Thyroid gland (tissue), 4 donors: ENCODE measurements at regions not wholly inside any gene's neighbourhood (a gene's known extent, or its start where the extent isn't known, plus 50 kb on each side); places are given as distances from the start of the nearest gene placed in this dataset.

Experiments
- DNase-seq, 2 donors: peaks; one replicate each; pipeline ENCODE4 v3.0.0-alpha.2; 2019
- H3K27ac ChIP-seq, 3 donors: fragments of 200-600 bp; sonication (generic); 1 replicate in 2 of 3; 2 replicates in 1 of 3; pipeline ENCODE4 v1.5.1; 2016 to 2019; ENCODE audit warnings: mild to moderate bottlenecking in 1 of 3, moderate library complexity in 1 of 3
- H3K27me3 ChIP-seq: fragments of 200-600 bp; sonication (generic); one replicate; pipeline ENCODE4 v1.5.1; 2019
- H3K36me3 ChIP-seq, 2 donors: fragments of 200-600 bp; sonication (generic); one replicate each; pipeline ENCODE4 v1.5.1; 2016 to 2019
- H3K4me1 ChIP-seq, 2 donors: fragments of 200-600 bp; sonication (generic); one replicate each; pipeline ENCODE4 v1.5.1; 2017 to 2019
- H3K4me3 ChIP-seq, 3 donors: fragments of 200-600 bp; sonication (generic); replicated peaks in 1 of 3; 1 replicate in 2 of 3; 2 replicates in 1 of 3; pipeline ENCODE4 v1.5.1; 2016; ENCODE audit warnings: mild to moderate bottlenecking in 1 of 3
- H3K9me3 ChIP-seq: fragments of 200-600 bp; sonication (generic); one replicate; pipeline ENCODE4 v1.5.1; 2017
- POLR2A ChIP-seq, 2 donors: fragments of 450-650 bp; IDR thresholded peaks; one replicate each; pipeline ENCODE4 v1.6.1; 2017; ENCODE audit warnings: antibody characterized with exemption in 2 of 2, mild to moderate bottlenecking in 2 of 2, moderate library complexity in 1 of 2
- WGBS, 2 donors: methylation state at CpG; one replicate each; pipeline ENCODE4 v1.1.5; 2017; 5-methylcytosine and 5-hydroxymethylcytosine counted together
- intact Hi-C: fragments of 100-400 bp; cut with DNase I; formaldehyde crosslinking; loops from one replicate; pipeline ENCODE4 v1.15.1; 2023
- TF ChIP-seq, protein P1 (sequence below), 6 experiments: fragments of 200-600 bp in 3 of 6; fragments of 450-650 bp in 3 of 6; sonication (generic) in 3 of 6; IDR thresholded peaks; one replicate each; pipeline ENCODE4 v1.5.1; 2016 to 2019; ENCODE audit warnings: antibody characterized with exemption in 6 of 6, mild to moderate bottlenecking in 2 of 6, inconsistent platforms in 1 of 6, moderate library complexity in 1 of 6

DNA sequence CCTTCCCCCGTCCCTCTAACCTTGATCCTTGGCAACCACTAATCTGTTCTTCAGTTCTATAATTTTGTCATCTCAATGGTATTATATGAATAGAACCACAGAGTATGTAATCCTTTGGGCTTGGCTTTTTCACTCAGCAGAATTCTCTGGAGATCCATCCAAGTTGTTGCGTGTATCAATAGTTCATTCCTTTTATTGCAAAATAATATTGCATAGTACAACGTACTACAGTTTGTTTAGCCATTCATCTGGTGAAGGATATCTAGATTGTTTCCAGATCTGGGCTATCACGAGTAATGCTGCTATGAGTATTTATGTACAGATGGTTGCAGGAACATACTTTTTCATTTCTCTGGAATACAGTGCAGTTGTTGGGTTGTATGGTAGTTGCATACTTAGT lies 76.2 kb downstream of the PLXNA1 start:
- H3K27me3 ChIP-seq = no peaks in the 10 kb centered on the region
- H3K4me1 ChIP-seq = no peaks in the 10 kb centered on the region
- no peak for DNase-seq
- H3K9me3 ChIP-seq = no peaks in the 10 kb centered on the region
- no peak overlapping the region for H3K4me3 ChIP-seq
- H3K36me3 ChIP-seq = no peaks in the 10 kb centered on the region
- H3K27ac ChIP-seq = no peak overlapping the region
- intact Hi-C loops = no loop called here
- TF ChIP-seq, protein P1, sequence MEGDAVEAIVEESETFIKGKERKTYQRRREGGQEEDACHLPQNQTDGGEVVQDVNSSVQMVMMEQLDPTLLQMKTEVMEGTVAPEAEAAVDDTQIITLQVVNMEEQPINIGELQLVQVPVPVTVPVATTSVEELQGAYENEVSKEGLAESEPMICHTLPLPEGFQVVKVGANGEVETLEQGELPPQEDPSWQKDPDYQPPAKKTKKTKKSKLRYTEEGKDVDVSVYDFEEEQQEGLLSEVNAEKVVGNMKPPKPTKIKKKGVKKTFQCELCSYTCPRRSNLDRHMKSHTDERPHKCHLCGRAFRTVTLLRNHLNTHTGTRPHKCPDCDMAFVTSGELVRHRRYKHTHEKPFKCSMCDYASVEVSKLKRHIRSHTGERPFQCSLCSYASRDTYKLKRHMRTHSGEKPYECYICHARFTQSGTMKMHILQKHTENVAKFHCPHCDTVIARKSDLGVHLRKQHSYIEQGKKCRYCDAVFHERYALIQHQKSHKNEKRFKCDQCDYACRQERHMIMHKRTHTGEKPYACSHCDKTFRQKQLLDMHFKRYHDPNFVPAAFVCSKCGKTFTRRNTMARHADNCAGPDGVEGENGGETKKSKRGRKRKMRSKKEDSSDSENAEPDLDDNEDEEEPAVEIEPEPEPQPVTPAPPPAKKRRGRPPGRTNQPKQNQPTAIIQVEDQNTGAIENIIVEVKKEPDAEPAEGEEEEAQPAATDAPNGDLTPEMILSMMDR (IDR thresholded peaks at IDR 0.05) = no peak
- TF ChIP-seq POLR2A (IDR thresholded peaks at IDR 0.05) = no peak
- WGBS, 2 donors = 86% methylated on average over 4 of the region's 4 CpGs

DNA sequence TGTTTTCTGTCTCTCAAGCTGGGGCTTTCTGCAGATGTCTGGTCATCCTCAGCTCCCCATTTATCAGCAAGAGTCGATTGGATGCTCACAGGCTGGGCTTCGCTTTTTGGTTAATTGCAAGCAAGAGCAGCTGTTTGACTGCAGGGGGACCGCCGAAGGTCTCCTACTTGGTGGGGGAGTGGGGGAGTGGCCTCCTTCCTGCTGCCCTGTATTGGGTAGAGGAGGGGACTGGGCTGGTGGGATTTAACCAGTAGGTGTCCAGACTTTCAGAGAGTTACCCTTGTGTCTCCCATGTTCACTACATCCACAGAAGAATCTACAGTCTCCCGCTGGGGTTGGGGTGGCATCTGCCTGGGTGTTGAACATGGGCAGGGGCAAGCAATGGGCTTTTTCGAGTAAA lies 78.7 kb downstream of the PLXNA1 start:
- WGBS, 2 donors = 66 to 67% methylated on average over 6 of the region's 6 CpGs
- no peaks in the 10 kb centered on the region for H3K36me3 ChIP-seq
- no peaks in the 10 kb centered on the region for H3K27me3 ChIP-seq
- H3K4me3 ChIP-seq = no peak overlapping the region
- no peak for DNase-seq
- H3K9me3 ChIP-seq = no peaks in the 10 kb centered on the region
- intact Hi-C loops = no loop called here
- H3K27ac ChIP-seq = no peak overlapping the region
- no peak for TF ChIP-seq POLR2A (IDR thresholded peaks at IDR 0.05)
- TF ChIP-seq, protein P1 (IDR thresholded peaks at IDR 0.05) = no peak
- H3K4me1 ChIP-seq = no peaks in the 10 kb centered on the region

DNA sequence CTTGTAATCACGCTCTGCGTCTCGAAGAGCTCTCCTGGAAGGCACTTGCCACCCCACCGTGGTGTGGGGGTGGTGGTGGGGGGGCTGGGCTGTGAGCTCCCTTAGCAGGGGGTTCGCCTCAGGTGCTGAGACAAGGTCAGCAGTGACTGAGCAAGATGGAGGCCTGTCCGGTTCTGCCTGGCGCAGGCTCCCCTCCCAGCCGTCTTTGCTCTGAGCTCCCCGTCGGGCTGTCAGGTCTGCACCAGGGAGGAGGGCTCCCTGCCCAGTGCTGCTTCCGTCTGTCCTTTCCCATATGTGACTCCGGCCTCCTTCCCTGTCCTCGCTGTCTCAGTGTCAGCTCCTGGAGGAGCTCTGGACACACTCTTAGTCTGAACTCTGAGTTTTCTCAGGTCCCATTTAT lies 80.0 kb downstream of the PLXNA1 start:
- 62 to 76% methylated on average over 10 to 13 of the region's 13 CpGs for WGBS, 2 donors
- no peak overlapping the region for H3K27ac ChIP-seq
- intact Hi-C loops = no loop called here
- H3K9me3 ChIP-seq = no peaks in the 10 kb centered on the region
- H3K4me3 ChIP-seq = no peak overlapping the region
- TF ChIP-seq POLR2A (IDR thresholded peaks at IDR 0.05) = no peak
- TF ChIP-seq, protein P1 (IDR thresholded peaks at IDR 0.05) = no peak
- no peaks in the 10 kb centered on the region for H3K4me1 ChIP-seq
- H3K36me3 ChIP-seq = no peaks in the 10 kb centered on the region
- DNase-seq = no peak
- no peaks in the 10 kb centered on the region for H3K27me3 ChIP-seq

DNA sequence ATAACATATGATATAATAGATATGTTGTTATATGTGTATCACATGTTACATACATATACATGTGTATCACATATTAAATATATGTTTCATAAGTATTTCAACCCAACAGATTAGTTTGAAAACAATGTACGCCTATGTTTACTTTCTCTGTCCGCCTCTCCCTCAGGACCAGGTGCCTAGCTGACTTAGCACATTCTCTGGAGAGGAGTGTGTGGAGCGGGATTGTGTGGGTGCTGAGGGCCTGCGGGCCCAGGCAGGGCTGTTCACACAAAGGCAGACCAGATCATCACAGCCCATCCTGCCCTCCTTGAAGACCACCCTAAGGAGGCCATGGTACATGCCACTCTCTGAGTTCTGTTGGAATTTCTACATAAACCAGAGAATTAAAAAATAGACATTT lies 81.0 kb downstream of the PLXNA1 start:
- intact Hi-C loops = no loop called here
- WGBS, 2 donors = 90 to 98% methylated on average over 4 of the region's 4 CpGs

DNA sequence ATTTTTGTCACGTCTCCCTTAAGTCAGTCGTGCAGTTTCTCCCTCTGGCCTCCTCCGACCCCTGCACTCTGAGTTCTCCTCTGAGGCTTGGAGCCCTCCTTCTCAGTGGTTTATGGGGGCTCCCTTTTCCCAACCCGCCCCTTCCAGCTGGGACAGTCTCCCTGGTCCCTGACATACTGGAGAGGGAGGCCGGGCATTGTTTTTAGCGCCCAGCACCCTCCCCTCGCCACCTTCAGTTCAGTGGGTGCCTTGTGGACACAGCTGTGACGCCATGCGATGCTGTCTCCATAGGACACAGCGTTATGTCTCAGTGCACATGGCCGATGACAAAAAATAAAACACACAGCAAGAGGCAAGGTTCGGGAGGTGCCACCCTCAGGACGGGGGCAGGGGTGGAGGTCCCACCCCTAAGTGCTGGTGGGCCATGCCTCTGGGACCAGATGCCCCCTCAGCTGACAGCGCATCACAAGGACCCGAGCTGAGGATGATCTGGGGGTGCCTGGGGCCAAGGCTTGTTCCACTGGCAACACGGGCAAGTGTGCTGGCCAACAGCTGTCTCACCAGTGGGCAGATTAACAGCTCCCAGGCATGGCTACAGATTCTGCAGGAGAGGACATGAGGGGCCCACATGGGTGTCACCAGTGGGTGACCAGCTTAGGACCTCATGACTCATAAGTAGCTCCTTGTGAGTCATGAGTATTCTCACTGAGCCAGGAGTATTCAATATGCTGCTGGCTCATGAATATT lies 81.6 kb downstream of the PLXNA1 start:
- Histone ChIP-seq H3K27ac (no peak overlapping the region), H3K4me1 (no peaks in the 10 kb centered on the region), H3K4me3 (no peak overlapping the region), H3K9me3 (no peaks in the 10 kb centered on the region), H3K36me3 (no peaks in the 10 kb centered on the region), H3K27me3 (no peaks in the 10 kb centered on the region)
- WGBS, 2 donors = 89 to 92% methylated on average over 16 of the region's 16 CpGs
- intact Hi-C loops = no loop called here
- DNase-seq = no peak
- no peak for TF ChIP-seq POLR2A (IDR thresholded peaks at IDR 0.05)
- TF ChIP-seq, protein P1 (IDR thresholded peaks at IDR 0.05) = no peak

More for the DNA sequence above, 81.0 kb downstream of the PLXNA1 start:
- no peaks in the 10 kb centered on the region for H3K9me3 ChIP-seq
- H3K27ac ChIP-seq = no peak overlapping the region
- H3K36me3 ChIP-seq = no peaks in the 10 kb centered on the region
- DNase-seq = no peak
- H3K4me1 ChIP-seq = no peaks in the 10 kb centered on the region
- TF ChIP-seq, protein P1 (IDR thresholded peaks at IDR 0.05) = no peak
- no peak for TF ChIP-seq POLR2A (IDR thresholded peaks at IDR 0.05)
- H3K27me3 ChIP-seq = no peaks in the 10 kb centered on the region
- no peak overlapping the region for H3K4me3 ChIP-seq
